ENCODE measurements at regions not wholly inside any gene's neighbourhood (a gene's known extent, or its start where the extent isn't known, plus 50 kb on each side); places are given as distances from the start of the nearest gene placed in this dataset.
A peak's percentile ranks its signal among the peaks of the same experiment; 100 is the strongest.

DNA sequence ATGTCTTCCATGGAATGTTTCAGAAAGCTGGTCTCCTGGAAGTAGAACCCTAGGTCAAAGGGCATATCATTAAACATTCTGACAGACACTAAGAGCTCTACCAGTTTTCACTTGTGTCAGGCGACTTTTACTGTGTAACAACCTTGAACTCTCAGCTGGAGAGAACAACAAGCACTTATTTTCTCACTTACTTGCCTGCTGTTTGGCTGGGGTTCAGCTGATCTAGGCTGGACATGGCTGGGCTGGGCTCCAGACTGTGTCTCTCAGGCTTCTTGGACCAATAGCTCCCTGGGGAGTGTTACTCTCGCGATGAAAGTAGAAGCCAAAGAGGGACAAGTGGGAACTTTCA, 527.3 kb downstream of the SHQ1 start:
- no peaks in the 10 kb centered on the region for H3K36me3 ChIP-seq (ENCODE audit: control insufficient read depth, insufficient read depth, low read length)
- DNase-seq: no peak
- no peak overlapping the region for H3K4me3 ChIP-seq (ENCODE audit: low read length)
- no peaks in the 10 kb centered on the region for H3K27me3 ChIP-seq (ENCODE audit: control insufficient read depth, insufficient read depth, low read length)
- no peaks in the 10 kb centered on the region for H3K9me3 ChIP-seq (ENCODE audit: control insufficient read depth, low read depth, low read length)
- no peak overlapping the region for H3K27ac ChIP-seq (ENCODE audit: low read length)
- no peaks in the 10 kb centered on the region for H3K4me1 ChIP-seq (ENCODE audit: control insufficient read depth, insufficient read depth, low read length)
- WGBS (ENCODE audit: insufficient coverage, low lambda C conversion rate): no CpG with 5 or more reads among the region's 3 CpGs

GRCh38 chr3:72320095-72320954, 527.9 kb downstream of the SHQ1 start:
- WGBS (ENCODE audit: insufficient coverage, low lambda C conversion rate): no CpG with 5 or more reads among the region's 17 CpGs
- Histone ChIP-seq H3K4me3 (ENCODE audit: low read length) (no peak overlapping the region), H3K27ac (ENCODE audit: low read length) (no peak overlapping the region), H3K27me3 (ENCODE audit: control insufficient read depth, insufficient read depth, low read length) (no peaks in the 10 kb centered on the region), H3K4me1 (ENCODE audit: control insufficient read depth, insufficient read depth, low read length) (no peaks in the 10 kb centered on the region), H3K36me3 (ENCODE audit: control insufficient read depth, insufficient read depth, low read length) (no peaks in the 10 kb centered on the region), H3K9me3 (ENCODE audit: control insufficient read depth, low read depth, low read length) (no peaks in the 10 kb centered on the region)
- DNase-seq: no peak

DNA sequence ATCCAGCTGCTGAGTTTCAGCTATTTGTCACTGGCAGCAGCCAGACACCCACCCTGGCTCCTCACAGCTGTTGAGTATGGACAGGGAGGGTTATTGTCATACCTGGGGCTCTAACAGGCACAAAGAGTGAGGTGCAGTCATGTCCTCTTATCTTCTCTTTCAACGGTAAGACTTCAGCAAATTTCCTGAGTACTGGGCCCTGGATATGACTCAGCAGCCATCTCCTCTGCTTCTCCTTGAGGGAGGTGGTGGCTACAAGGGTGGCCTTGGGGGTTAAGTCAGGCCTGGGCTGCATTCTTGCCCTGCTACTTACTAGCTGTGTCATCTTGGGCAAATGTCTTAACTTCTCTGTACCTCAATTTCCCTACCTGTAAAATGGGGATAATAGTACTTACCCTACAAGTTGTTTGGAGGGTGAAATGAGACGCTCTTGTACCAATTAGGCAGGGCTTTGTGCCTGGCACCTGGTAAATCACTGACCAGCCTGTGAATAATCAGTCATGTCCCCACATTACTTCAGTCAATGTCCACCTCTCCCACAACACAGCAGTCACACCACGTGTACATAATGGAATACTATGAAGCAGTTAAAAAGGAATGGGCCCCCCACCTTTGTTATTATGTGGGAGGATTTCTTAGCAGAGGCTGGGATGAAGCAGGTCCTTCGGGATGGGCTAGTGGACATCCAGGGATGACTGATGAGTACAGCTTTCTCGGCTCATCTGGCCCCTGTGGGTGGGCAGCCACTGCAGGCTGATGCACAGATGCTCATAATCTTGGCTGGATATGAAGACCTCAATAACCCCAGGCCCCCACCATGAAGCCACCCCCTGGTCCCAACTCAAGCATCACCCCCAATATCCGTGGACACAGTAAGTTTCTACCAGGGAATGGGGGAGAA, 528.8 kb downstream of the SHQ1 start:
- WGBS (ENCODE audit: insufficient coverage, low lambda C conversion rate): no CpG with 5 or more reads among the region's 6 CpGs
- no peaks in the 10 kb centered on the region for H3K27me3 ChIP-seq (ENCODE audit: control insufficient read depth, insufficient read depth, low read length)
- no peaks in the 10 kb centered on the region for H3K36me3 ChIP-seq (ENCODE audit: control insufficient read depth, insufficient read depth, low read length)
- no peaks in the 10 kb centered on the region for H3K9me3 ChIP-seq (ENCODE audit: control insufficient read depth, low read depth, low read length)
- no peak overlapping the region for H3K4me3 ChIP-seq (ENCODE audit: low read length)
- no peak for DNase-seq
- peak overlapping the region; percentile 24 for H3K27ac ChIP-seq (ENCODE audit: low read length)
- H3K4me1 ChIP-seq (ENCODE audit: control insufficient read depth, insufficient read depth, low read length): no peaks in the 10 kb centered on the region

DNA sequence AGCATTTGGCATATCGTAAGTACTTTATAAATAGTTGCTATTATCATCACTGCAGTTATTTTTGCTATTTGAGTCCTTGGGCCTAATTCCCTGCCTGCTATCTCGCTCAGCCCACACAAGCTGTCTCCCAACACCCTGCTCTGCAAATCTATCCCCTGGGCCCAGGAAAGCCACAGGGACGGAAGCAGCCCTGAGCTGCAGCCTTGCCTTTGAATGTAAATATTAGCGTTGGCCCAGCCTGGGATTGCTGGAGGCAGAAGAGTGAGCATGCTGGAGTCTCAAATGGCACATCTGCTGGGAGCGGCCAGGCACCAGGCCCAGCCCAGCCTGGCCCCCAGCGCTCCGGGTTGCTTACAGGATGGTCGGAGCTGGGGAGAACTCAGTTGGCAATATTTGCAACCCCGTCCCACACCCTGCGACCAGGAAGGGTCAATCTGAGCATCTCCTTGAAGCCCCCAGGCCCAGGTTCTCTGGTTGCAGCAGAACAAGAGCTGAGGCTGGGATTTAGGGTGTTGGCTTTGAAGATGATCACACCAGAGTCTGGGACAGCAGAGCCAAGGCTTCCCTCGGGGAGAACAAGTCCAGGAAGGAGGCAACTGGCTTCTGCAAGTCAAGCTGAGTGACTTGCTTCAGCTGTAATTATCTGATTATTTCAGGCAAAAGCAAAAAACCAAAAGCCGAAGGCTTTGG, 529.6 kb downstream of the SHQ1 start:
- peak in 1 of 2 donors; percentile 29 for DNase-seq
- no peaks in the 10 kb centered on the region for H3K4me1 ChIP-seq (ENCODE audit: control insufficient read depth, insufficient read depth, low read length)
- peak overlapping the region; percentile 24 for H3K27ac ChIP-seq (ENCODE audit: low read length)

DNA sequence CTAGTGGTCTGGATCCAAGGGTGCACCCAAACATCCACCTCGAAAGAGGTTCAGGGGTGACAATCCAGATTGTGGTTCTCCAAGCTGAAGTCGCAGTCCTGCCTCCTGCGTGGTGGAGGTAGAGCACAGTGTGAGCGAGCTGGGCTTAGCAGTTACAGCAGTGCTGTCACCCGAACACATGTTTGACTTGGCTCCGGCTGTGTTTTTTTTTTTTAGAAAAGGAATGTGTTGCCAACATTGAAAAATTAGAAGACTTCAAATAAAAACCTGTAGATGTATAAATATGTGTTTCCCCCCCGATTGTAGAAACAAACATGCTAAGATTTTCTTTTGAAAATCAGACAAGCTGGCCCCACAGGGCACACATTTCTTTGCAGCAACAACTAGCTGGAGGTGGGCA, 530.8 kb downstream of the SHQ1 start:
- WGBS (ENCODE audit: insufficient coverage, low lambda C conversion rate): no CpG with 5 or more reads among the region's 7 CpGs
- no peak overlapping the region for H3K4me3 ChIP-seq (ENCODE audit: low read length)
- no peak for DNase-seq
- no peaks in the 10 kb centered on the region for H3K36me3 ChIP-seq (ENCODE audit: control insufficient read depth, insufficient read depth, low read length)
- no peaks in the 10 kb centered on the region for H3K4me1 ChIP-seq (ENCODE audit: control insufficient read depth, insufficient read depth, low read length)
- H3K27me3 ChIP-seq (ENCODE audit: control insufficient read depth, insufficient read depth, low read length): no peaks in the 10 kb centered on the region
- H3K27ac ChIP-seq (ENCODE audit: low read length): no peak overlapping the region
- no peaks in the 10 kb centered on the region for H3K9me3 ChIP-seq (ENCODE audit: control insufficient read depth, low read depth, low read length)

More for the DNA sequence above, 529.6 kb downstream of the SHQ1 start:
- no peaks in the 10 kb centered on the region for H3K9me3 ChIP-seq (ENCODE audit: control insufficient read depth, low read depth, low read length)
- H3K27me3 ChIP-seq (ENCODE audit: control insufficient read depth, insufficient read depth, low read length): no peaks in the 10 kb centered on the region
- H3K36me3 ChIP-seq (ENCODE audit: control insufficient read depth, insufficient read depth, low read length): no peaks in the 10 kb centered on the region
- 57% methylated on average over 1 of the region's 12 CpGs for WGBS (ENCODE audit: insufficient coverage, low lambda C conversion rate)
- no peak overlapping the region for H3K4me3 ChIP-seq (ENCODE audit: low read length)

- Histone ChIP-seq H3K4me1 (ENCODE audit: control insufficient read depth, insufficient read depth, low read length) (no peaks in the 10 kb centered on the region), H3K4me3 (ENCODE audit: low read length) (no peak overlapping the region), H3K27me3 (ENCODE audit: control insufficient read depth, insufficient read depth, low read length) (no peaks in the 10 kb centered on the region), H3K9me3 (ENCODE audit: control insufficient read depth, low read depth, low read length) (no peaks in the 10 kb centered on the region), H3K27ac (ENCODE audit: low read length) (no peak overlapping the region), H3K36me3 (ENCODE audit: control insufficient read depth, insufficient read depth, low read length) (no peaks in the 10 kb centered on the region)
- DNase-seq: no peak
- no CpG with 5 or more reads among the region's 13 CpGs for WGBS (ENCODE audit: insufficient coverage, low lambda C conversion rate)
Observed at GRCh38 chr3:72316501-72317279, 531.6 kb downstream of the SHQ1 start.

GRCh38 chr3:72313308-72313707, 528.4 kb upstream of the PROK2 start:
- H3K36me3 ChIP-seq (ENCODE audit: control insufficient read depth, insufficient read depth, low read length): no peaks in the 10 kb centered on the region
- 100% methylated on average over 1 of the region's 1 CpG for WGBS (ENCODE audit: insufficient coverage, low lambda C conversion rate)
- H3K4me1 ChIP-seq (ENCODE audit: control insufficient read depth, insufficient read depth, low read length): peaks cover 10% of the 10 kb centered on the region
- H3K9me3 ChIP-seq (ENCODE audit: control insufficient read depth, low read depth, low read length): no peaks in the 10 kb centered on the region
- H3K4me3 ChIP-seq (ENCODE audit: low read length): no peak overlapping the region
- H3K27ac ChIP-seq (ENCODE audit: low read length): no peak overlapping the region
- no peaks in the 10 kb centered on the region for H3K27me3 ChIP-seq (ENCODE audit: control insufficient read depth, insufficient read depth, low read length)
- DNase-seq: no peak

GRCh38 chr3:72312339-72312738, 527.4 kb upstream of the PROK2 start:
- no CpG with 5 or more reads among the region's 6 CpGs for WGBS (ENCODE audit: insufficient coverage, low lambda C conversion rate)
- no peaks in the 10 kb centered on the region for H3K36me3 ChIP-seq (ENCODE audit: control insufficient read depth, insufficient read depth, low read length)
- H3K27me3 ChIP-seq (ENCODE audit: control insufficient read depth, insufficient read depth, low read length): no peaks in the 10 kb centered on the region
- DNase-seq: no peak
- no peak overlapping the region for H3K27ac ChIP-seq (ENCODE audit: low read length)
- H3K4me3 ChIP-seq (ENCODE audit: low read length): no peak overlapping the region
- H3K4me1 ChIP-seq (ENCODE audit: control insufficient read depth, insufficient read depth, low read length): peaks cover 10% of the 10 kb centered on the region
- H3K9me3 ChIP-seq (ENCODE audit: control insufficient read depth, low read depth, low read length): no peaks in the 10 kb centered on the region

DNA sequence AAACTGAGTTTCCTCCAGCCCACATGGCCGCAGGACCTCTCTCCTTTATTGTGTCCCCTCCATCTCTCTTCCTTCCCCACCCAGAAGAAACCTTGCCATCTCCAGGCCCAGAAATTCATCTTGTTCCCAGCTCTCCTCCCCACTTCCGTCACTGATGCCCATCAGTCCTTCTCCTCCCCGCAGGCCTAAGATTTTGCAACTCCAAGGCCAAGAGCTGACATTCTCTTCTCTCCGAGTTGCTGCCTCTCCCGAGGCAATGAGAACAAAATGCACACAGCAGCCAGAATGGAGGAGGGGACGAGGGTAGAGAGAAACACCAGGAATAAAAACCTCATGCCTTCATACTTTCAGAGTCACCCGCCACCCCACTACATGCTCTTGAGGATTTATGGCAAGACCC, 526.5 kb upstream of the PROK2 start:
- Histone ChIP-seq H3K9me3 (ENCODE audit: control insufficient read depth, low read depth, low read length) (no peaks in the 10 kb centered on the region), H3K36me3 (ENCODE audit: control insufficient read depth, insufficient read depth, low read length) (no peaks in the 10 kb centered on the region), H3K27ac (ENCODE audit: low read length) (no peak overlapping the region), H3K27me3 (ENCODE audit: control insufficient read depth, insufficient read depth, low read length) (no peaks in the 10 kb centered on the region), H3K4me1 (ENCODE audit: control insufficient read depth, insufficient read depth, low read length) (peaks cover 10% of the 10 kb centered on the region), H3K4me3 (ENCODE audit: low read length) (no peak overlapping the region)
- no peak for DNase-seq
- WGBS (ENCODE audit: insufficient coverage, low lambda C conversion rate): no CpG with 5 or more reads among the region's 7 CpGs
